Vagina (tissue), 2 donors: ENCODE measurements at regions not wholly inside any gene's neighbourhood (a gene's known extent, or its start where the extent isn't known, plus 50 kb on each side); places are given as distances from the start of the nearest gene placed in this dataset.

ENCODE experiments used
- DNase-seq, 2 donors: peaks; one replicate each; pipeline ENCODE4 v3.0.0-alpha.2; 2017; ENCODE audit errors: extremely low spot score in 2 of 2
- H3K27ac ChIP-seq: fragments of 200-600 bp; sonication (generic); one replicate; pipeline ENCODE4 v1.5.1; 2019
- H3K27me3 ChIP-seq: fragments of 200-600 bp; sonication (generic); one replicate; pipeline ENCODE4 v1.5.1; 2019
- H3K36me3 ChIP-seq, 2 donors: fragments of 200-600 bp; sonication (generic); one replicate each; pipeline ENCODE4 v1.5.1; 2017 to 2019
- H3K4me1 ChIP-seq: fragments of 200-600 bp; sonication (generic); one replicate; pipeline ENCODE4 v1.5.1; 2019
- H3K4me3 ChIP-seq, 2 donors: fragments of 200-600 bp; sonication (generic); 1 replicate in 1 of 2; 2 replicates in 1 of 2; pipeline ENCODE4 v1.5.1; 2016 to 2019
- H3K9me3 ChIP-seq: fragments of 200-600 bp; sonication (generic); one replicate; pipeline ENCODE4 v1.5.1; 2019
- CTCF ChIP-seq, 3 experiments: fragments of 450-650 bp in 2 of 3; fragments of 200-600 bp in 1 of 3; sonication (generic) in 1 of 3; IDR thresholded peaks; one replicate each; pipeline ENCODE4 v1.5.1; 2017 to 2019; ENCODE audit warnings: antibody characterized with exemption in 3 of 3, mild to moderate bottlenecking in 2 of 3, moderate library complexity in 2 of 3
- POLR2A ChIP-seq, 2 donors: fragments of 450-650 bp; IDR thresholded peaks; one replicate each; pipeline ENCODE4 v1.6.1; 2017; ENCODE audit warnings: antibody characterized with exemption in 2 of 2, mild to moderate bottlenecking in 2 of 2, moderate library complexity in 2 of 2
- POLR2AphosphoS5 ChIP-seq, 2 donors: sonication (generic); formaldehyde crosslinking; IDR thresholded peaks; one replicate each; pipeline ENCODE4 v1.9.0; 2017; ENCODE audit warnings: antibody characterized with exemption in 2 of 2, mild to moderate bottlenecking in 2 of 2, low read depth in 1 of 2; ENCODE audit not compliant: insufficient read depth in 1 of 2
- intact Hi-C: fragments of 100-400 bp; cut with DNase I; formaldehyde crosslinking; loops from one replicate; pipeline ENCODE4 v1.15.1; 2023

- DNase-seq, result no peak
- Histone ChIP-seq H3K36me3 (no peaks in the 10 kb centered on the region), H3K9me3 (no peaks in the 10 kb centered on the region), H3K4me3 (no peak overlapping the region), H3K27me3 (no peaks in the 10 kb centered on the region), H3K27ac (no peak overlapping the region), H3K4me1 (no peaks in the 10 kb centered on the region)
- no peak for TF ChIP-seq POLR2AphosphoS5 (IDR thresholded peaks at IDR 0.05; ENCODE audit: insufficient read depth in 1 of 2, low read depth in 1 of 2)
- TF ChIP-seq POLR2A (IDR thresholded peaks at IDR 0.05), result no peak
- no peak for TF ChIP-seq CTCF (IDR thresholded peaks at IDR 0.05)
- intact Hi-C loops, result no loop called here
Observed at GRCh38 chrX:107574054-107574683, 54.1 kb upstream of the PRPS1 start.

- intact Hi-C loops, result no loop called here
- no peaks in the 10 kb centered on the region for H3K36me3 ChIP-seq
- no peaks in the 10 kb centered on the region for H3K9me3 ChIP-seq
- no peaks in the 10 kb centered on the region for H3K4me1 ChIP-seq
- no peak for DNase-seq
- TF ChIP-seq POLR2A (IDR thresholded peaks at IDR 0.05) (no peak), CTCF (IDR thresholded peaks at IDR 0.05) (no peak)
- no peaks in the 10 kb centered on the region for H3K27me3 ChIP-seq
- no peak overlapping the region for H3K4me3 ChIP-seq
- H3K27ac ChIP-seq, result no peak overlapping the region
Observed at GRCh38 chrX:107574711-107575110, 53.6 kb upstream of the PRPS1 start.

GRCh38 chrX:107576392-107576791, 51.9 kb upstream of the PRPS1 start:
- no peak overlapping the region for H3K27ac ChIP-seq
- H3K4me3 ChIP-seq, result no peak overlapping the region
- intact Hi-C loops, result no loop called here
- no peaks in the 10 kb centered on the region for H3K27me3 ChIP-seq
- H3K4me1 ChIP-seq, result no peaks in the 10 kb centered on the region
- H3K36me3 ChIP-seq, result no peaks in the 10 kb centered on the region
- no peak for DNase-seq
- H3K9me3 ChIP-seq, result no peaks in the 10 kb centered on the region
- TF ChIP-seq POLR2AphosphoS5 (IDR thresholded peaks at IDR 0.05; ENCODE audit: insufficient read depth in 1 of 2, low read depth in 1 of 2) (no peak), POLR2A (IDR thresholded peaks at IDR 0.05) (no peak), CTCF (IDR thresholded peaks at IDR 0.05) (no peak)

GRCh38 chrX:107576841-107577240, 51.5 kb upstream of the PRPS1 start:
- H3K36me3 ChIP-seq, result no peaks in the 10 kb centered on the region
- TF ChIP-seq CTCF (IDR thresholded peaks at IDR 0.05) (no peak), POLR2A (IDR thresholded peaks at IDR 0.05) (no peak), POLR2AphosphoS5 (IDR thresholded peaks at IDR 0.05; ENCODE audit: insufficient read depth in 1 of 2, low read depth in 1 of 2) (no peak)
- no peak overlapping the region for H3K27ac ChIP-seq
- H3K4me3 ChIP-seq, result no peak overlapping the region
- DNase-seq, result no peak
- H3K4me1 ChIP-seq, result no peaks in the 10 kb centered on the region
- no peaks in the 10 kb centered on the region for H3K9me3 ChIP-seq
- intact Hi-C loops, result no loop called here
- H3K27me3 ChIP-seq, result no peaks in the 10 kb centered on the region

GRCh38 chrX:107577933-107578332, 50.4 kb upstream of the PRPS1 start:
- no peaks in the 10 kb centered on the region for H3K9me3 ChIP-seq
- H3K27me3 ChIP-seq, result no peaks in the 10 kb centered on the region
- no peak for DNase-seq
- H3K4me1 ChIP-seq, result no peaks in the 10 kb centered on the region
- no peak overlapping the region for H3K4me3 ChIP-seq
- H3K27ac ChIP-seq, result no peak overlapping the region
- H3K36me3 ChIP-seq, result no peaks in the 10 kb centered on the region
- TF ChIP-seq CTCF (IDR thresholded peaks at IDR 0.05) (no peak), POLR2AphosphoS5 (IDR thresholded peaks at IDR 0.05; ENCODE audit: insufficient read depth in 1 of 2, low read depth in 1 of 2) (no peak), POLR2A (IDR thresholded peaks at IDR 0.05) (no peak)
- intact Hi-C loops, result no loop called here
